Superior temporal gyrus (tissue), 1 donor: ENCODE measurements at regions not wholly inside any gene's neighbourhood (a gene's known extent, or its start where the extent isn't known, plus 50 kb on each side); places are given as distances from the start of the nearest gene placed in this dataset.

Experiments used
- DNase-seq: peaks from one replicate; pipeline ENCODE4 v3.0.0-alpha.2; 2016; ENCODE audit errors: extremely low spot score

DNA sequence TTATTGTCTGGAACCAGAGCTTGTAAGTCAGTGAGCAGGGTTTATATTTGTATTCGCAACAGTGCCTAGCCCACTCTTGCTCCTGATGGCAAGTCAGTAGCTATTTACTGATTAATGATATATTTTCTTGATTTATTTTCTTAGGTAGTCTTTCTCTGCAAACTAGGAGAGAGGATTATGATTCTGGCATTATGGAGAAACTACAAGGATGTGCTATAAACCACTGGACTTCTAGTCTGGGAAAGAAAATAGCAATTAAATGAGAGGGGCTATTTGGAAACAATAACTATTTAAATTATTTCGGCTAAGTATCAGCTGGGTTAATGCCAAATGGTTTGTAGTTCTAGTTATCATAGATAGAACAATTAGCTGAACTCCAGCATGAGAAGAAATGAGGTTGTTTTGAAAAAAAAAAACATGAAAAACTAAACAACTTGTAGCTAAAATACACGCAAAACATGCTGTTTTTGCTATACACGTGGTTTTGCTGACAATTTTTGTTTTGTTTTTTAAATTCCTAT lies 304.9 kb upstream of the TCF21 start:
- no peak for DNase-seq

DNA sequence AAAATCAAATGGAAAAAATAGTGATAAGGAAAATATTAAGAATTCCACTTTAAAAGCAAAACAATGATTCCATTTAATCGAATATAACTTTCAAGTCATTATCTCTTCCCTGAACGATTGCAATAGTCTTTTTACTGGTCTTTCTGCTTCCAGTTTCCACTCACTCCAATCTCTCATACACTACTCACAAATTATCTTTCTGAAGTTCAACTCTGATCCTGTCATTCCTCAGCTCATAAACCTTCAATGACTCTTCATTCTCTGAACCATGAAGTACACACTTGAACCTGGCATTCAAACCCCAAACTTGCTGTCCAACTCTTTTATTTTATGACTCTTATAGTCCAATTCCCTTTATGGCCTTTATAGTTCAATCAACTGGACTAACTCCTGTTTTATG lies 304.1 kb upstream of the TCF21 start:
- DNase-seq, result no peak

DNA sequence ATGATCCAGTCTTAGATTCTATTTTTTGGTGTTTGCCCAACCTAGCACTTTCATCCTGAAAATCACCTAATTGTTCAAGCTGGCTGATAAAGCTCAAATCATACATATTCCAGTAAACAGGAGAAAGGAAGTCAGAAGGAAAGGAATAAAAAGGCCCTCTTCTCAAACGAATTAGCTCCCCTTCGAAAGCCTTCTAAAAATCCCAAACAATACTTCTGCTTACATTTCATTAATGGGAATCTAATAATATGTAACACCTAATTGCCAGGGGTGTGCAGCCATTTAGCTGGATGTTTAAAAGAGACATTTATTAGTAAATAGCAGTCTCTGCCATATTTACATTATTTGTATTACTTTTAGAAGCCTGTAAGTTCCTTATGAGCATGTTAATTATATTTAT lies 302.9 kb upstream of the TCF21 start:
- no peak for DNase-seq

DNA sequence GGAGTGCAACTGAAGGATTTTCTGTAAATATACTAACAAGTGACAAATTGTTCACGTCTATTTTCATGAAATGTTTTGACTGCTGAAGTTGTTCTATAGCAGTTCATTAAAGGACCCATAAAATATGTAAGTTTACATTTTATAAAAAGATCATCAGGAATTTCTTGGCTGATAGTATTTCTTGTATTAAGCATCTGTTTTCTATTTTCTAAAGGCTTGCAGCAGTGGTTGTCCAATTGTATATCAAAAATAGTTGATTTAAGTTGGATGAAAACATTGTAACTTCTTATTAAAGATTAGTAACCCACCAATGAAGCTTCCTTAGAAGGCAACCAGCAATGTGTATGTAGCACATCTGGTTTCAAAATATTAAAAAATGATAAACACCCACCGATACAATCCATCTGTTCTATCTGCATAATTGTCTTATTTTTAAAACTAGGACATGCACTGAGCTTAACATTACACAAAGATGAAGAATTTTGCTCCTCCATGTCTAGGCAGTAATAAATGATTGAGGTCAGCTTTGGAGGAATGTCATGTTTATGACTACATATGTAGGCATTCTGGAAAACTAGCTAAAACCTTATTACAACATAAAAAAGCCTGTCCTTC lies 301.3 kb upstream of the TCF21 start:
- DNase-seq, result no peak

DNA sequence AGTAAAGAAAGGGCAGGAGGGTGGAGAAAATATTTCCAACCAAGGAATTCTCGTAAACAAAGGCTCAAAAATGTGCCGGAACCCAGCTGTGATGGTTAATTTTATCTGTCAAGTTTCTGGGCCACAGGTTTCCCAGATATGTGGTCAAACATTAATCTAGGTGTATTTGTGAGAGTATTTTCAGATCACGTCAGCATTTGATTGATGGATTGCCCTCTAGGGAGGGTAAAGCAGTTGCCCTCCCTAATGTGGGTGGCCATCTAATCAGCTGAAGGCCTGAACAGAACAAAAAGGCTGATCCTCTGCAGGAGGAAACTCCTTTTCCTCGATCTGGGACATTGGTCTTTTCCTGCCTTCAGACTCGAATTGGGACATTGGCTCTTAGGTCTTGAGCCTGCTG lies 298.7 kb upstream of the TCF21 start:
- no peak for DNase-seq

DNA sequence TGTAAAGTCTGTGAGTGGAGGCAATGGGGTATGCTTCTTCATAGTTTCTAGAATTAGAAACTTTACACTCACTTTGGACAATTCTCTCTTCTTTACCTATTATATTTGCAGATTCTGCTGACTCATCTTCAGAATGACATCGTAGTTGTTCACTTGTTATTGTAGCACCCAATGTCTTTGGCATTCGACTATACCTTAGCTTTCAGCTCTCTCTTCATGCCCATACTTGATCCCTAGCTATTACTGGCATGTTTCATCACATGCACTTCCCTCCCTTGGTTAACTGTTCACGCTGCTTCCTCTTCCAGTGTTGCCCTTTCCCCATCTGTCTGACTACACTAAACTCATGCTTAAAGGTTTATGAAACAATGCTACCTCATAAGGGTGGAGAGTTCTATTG lies 298.1 kb upstream of the TCF21 start:
- DNase-seq, result no peak

DNA sequence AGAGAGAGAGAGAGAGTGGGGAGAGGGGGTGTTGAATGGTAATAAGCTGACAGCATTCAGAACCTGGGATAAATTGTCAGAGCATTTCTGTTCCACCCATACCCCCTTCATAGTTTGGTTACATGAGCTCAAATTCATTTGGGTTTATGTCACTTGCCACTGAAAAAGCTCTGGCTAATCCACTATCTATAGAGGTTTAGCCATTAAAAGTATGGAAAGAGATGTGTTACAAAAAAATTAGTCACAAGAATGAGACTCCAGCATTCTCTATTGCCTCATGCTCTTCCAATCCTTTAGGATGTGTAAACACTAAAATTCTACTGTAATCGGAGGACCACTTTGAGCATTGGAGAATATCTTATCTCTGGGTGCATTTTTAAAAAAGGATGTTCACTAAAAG lies 297.6 kb upstream of the TCF21 start:
- DNase-seq, result no peak

DNA sequence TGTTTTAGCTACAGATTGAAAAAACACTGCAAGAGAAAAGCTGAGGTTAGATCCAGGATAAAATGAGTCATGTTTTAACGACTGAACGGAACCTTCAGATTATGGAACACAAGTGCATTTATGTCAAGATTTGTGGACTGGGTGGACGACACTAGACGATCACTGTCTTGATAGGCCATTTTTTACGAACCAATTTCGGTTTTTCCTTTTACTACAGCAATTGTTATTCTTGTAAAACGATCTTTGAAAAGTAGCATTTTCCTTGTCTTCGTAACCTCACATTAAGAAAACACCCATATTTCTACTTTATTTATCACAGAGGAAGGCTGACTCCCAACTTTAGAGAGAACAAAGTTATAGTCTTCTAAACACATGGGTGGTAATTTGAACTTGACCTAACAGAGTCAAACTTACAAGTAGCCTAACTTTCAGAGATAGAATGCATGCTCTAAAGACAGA lies 294.2 kb upstream of the TCF21 start:
- DNase-seq, result no peak

DNA sequence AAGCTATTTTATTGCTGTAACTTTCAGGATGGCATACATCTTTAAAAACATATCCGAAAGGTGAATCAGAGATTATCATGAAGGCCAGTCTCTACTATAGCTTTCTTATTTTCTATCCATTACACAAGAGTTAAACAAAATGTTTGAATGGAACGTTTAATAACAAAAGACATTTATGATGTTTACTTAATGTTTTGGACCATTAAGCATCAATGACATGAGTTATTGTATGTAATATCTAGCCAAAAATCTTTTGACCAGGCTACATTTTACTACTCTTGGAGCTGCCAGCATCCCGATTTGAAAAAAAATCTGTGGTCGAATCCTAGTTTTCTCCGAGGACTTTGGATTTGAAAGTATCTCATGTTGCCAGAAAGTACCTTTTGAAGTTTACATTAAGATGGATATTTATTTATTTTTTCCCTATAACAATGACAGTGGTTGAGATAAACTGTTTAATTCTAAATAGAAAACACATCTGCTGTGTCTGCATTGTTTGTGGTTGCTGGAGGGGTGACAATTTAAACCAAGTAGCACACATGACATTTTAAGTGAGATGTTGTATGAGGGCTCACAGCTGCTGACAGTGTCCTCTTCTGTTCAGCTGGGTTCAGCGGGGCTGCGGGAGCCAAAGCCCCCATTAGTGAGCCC lies 293.7 kb upstream of the TCF21 start:
- no peak for DNase-seq

DNA sequence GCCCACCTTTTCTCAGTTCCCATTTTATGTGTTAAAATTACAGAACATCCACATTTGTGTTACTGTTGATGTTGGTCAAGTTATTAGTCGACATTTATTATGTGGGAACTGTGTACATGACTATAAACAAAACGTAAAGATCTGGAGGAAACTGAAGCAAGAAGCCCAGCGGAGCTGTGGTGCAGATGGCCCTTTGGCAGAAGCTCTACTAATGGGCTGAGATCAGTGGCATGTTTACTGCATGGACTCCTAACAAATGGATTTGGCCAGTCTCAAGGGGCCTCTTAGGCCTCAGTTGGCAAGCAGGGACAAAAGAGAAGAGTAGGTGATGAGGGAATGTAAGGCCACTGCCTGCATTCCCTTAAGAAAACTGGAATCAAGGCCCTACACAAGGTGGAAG lies 282.1 kb upstream of the TCF21 start:
- DNase-seq, result no peak

DNA sequence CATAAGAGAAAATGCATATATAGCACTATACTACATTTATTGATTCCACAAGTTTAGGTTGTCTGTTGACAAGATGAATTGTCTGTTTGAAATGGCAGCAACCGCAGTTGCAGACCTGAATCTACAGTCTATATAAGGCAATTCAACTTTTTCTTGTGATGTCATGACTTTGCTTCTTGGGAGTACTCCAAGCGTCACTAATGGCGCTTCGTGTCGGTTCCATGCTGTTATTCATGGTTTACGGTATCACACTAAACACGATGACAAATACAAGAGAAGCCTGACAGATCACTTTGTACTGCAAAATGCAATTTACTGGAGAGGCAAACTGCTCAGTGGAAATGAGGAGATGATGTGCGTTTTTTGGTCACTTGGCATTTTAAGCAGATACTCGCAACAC lies 280.3 kb upstream of the TCF21 start:
- DNase-seq, result no peak

DNA sequence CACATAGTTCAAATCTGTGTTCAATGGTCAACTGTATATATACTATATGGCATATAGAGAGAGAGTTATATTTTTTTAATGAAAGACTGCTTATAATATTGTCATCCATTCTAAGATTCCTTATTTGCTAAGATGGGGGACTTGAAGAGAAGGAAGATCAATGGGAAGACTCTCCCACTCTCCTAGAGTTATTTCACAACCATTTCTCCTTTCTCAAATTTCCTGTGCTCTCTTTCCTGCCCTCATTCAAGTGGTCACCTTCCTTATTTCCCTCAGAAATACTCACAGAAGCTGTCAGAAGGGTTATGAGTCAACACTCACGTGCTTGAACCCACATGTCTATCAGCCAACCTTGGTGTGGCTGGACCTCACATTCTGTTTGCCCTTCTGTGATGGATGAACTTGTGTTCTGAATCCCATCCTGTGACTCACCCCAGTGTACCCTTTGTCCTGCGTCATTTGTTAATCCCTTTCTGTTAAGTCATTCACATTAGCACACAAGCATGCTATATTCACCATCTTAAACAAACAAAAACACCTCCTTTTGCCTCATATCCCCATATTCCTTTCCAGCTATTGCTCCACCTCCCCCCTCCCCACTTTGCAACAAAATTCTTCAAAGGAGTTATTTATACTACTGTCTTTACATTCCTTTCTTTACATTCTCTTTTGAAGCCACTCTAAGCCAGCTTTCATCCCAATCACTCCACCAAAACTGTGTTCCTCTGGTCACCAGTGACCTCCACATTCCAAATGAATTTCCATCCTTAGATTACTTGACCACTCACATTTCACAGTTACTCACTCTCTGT lies 279.3 kb upstream of the TCF21 start:
- DNase-seq, result no peak

DNA sequence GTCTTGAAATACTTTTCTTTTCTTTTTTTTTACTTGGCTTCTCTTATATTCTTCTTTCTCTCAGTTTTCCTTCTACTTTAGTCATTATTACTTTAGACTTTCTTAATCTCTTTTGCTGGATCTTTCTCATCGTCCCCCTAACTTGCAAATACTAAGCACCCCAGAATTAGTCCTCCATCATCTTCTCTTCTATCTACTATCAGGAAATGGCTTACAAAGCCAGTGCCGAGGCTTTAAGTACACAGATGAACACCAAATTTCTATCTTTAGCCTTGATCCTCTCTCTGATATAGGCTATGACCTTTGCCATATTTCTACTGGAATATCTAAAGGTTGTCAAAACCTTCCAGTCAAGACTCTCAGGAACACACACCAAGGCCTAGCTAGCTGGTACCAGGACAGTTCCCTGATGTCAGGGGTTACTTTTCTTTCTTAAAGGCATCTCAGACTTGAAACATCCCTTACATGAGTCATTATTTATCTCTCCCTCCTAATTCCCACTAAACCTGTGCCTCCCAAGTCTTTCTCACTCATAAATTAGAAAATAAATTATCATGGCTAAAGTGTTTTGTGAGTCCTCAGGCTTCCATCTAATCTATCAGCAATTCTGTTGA lies 278.6 kb upstream of the TCF21 start:
- no peak for DNase-seq

DNA sequence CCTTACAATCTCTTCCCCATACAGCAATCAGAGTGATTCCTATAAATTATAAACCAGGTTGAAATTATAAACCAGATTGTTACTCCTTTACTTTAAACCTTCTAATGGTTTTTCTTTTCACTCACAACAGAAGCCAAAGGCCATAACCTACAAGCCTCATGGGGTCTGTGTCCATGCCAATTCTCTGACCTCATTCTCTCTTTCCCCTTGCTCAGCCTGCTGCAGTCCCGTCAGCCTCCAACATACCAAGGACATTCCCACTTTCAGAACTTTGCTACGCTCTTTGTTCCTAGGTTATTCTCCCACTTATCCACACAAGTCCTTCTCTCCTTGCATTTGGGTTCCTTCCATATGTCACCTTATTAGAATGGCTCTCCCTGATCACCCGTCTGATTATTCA lies 277.9 kb upstream of the TCF21 start:
- no peak for DNase-seq

DNA sequence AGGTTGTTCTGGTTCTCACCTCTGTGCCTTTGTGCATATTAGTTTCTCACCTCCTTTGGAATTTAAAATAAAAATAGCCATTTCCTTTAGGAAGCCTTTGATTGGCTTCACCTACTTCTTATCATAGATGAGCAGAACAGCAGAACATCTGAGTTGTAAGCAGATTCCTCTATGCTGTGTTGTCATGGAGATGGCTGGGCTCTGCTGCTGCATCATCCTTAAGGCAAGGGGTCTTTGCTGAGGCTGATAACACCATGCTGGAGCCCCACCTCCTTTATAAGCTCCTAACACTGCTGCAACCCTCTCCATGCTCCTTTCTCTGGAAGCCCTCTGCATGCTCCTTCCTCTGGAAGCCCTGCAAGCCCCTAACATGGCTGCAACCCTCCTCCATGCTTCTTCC lies 276.5 kb upstream of the TCF21 start:
- DNase-seq, result no peak

DNA sequence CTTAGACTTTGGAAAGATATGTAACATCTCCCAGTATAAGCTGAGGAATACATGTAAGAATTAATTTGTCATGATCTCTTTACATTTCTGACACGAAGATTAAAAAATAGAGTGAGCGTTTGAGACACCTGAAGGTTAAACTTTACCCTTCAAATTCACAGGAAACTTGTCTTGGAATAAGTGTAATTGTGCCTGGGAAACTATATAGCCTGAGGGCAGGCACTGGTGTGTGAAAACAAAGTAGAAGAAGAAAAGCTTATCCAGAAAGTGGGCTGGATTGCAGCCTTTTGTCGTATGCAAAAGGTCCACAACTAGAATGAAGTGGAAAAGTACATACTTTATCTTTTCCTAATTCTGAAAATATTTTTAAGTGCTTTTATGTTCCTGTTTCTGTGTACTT lies 275.7 kb upstream of the TCF21 start:
- no peak for DNase-seq

DNA sequence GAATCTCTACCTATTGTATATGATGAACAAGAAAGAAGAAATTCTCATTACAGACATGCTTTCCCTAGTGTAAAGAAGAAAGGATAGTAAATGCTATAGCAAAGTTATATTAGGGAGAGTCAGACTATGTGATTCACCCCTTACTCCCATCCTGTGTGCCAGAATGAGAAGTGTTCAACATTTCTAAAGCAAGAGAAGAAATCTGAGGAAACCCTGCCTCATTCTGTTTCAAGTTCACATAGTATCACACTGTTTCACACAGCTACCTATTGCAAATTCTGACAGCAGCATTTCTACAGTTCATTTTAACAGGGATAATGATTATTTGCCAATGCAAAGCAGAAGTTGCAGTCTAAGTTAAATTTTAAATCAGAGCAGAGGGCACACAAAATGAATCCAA lies 267.2 kb upstream of the TCF21 start:
- DNase-seq, result no peak

DNA sequence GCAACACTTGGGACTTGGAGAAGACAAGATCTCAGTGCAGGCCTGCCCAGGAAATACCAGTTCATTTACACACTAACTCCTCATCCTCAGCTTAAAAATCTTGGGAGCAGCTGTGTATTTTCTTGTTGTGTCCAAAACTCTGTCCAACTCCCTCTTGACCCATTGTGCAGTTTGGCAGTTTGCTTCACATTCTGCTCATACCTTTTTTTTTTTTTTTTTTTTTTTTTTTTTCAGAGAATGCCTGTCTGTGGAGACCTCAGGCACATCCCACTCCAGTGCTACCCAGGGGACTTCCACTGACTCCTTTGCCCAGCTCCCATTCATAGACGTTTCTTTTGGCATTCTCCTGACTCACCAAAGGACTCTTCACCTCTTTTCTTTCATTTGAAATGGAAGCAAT lies 265.8 kb upstream of the TCF21 start:
- DNase-seq, result no peak

DNA sequence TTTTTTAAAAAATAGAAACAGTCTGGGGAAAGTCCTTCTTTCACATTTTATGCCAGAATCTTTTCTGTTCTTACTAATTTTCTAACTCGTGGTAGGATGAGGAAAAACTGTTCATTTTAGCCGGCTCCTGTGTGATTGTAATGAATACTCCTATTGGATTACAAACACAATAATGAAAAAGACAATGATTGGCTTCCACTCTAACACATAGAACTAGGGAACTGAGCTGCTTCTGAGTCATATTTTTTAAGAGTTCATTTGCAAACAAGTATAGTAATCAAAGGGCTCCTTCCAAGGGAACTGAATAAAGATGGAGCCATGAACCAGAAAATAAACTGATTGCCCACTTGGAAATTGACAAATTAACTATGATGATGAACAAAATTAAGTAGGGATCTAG lies 265.3 kb upstream of the TCF21 start:
- no peak for DNase-seq

DNA sequence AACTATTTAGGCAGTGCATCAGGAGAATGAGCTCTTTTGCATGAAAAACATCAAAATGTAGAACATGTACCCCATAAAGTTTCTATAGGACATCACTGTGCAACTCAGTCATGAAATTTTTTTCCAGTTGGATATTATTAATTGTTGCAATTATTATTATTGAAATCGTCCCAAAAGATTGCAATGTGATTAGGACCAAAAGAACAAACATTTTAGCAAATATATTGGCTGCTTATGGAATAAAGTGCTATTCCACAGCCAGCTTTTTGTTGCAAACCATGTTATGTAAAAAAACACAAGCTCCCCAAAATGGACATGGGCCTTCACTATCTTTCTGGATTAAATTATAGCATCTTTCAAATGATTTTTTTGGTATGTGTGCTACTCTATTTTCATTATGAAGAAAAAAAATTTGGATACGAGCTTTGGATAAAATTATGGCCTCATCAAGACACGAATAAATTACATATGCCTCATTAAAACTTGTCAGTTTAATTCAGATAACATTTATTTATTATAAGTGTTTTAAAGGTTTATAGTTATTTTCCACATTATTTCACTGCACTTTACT lies 262.7 kb upstream of the TCF21 start:
- no peak for DNase-seq

DNA sequence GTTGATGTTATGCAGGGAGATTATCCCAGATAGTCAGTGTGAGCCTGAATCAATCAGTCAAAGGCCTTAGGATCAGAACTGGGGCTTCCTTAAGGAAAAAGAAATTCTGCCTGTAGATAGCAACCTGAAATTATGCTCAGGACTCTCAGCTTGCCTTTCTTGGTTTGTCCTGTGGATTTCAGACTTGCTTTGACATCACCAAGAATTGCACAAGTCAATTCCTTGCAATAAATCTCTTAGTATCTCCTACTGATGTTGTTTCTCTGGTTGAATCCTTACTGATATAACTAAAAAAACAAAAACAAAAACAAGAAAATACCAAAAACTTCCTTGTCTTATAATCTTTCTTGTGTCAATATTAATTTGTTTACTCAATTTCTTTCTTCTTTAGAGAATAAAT lies 258.9 kb upstream of the TCF21 start:
- DNase-seq, result no peak

DNA sequence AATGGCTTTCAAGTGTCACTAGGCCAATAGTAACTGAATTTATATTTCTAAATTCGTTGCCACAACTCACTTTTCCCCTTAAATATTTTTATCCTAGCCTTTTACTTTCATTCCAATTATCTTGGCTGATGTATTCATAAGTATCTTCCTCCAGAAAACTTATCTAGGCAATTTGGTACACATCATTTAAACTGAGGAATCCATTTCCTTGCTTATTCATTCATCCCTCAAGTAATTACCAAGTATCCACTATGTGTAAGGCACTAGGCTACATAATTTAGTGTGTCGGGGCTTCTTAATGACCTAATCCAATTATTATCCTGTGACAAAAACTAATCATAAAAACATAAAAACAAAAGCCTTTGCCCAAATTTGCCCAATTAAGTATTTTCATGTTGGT lies 258.3 kb upstream of the TCF21 start:
- DNase-seq, result no peak
